ENCODE measurements at regions not wholly inside any gene's neighbourhood (a gene's known extent, or its start where the extent isn't known, plus 50 kb on each side); places are given as distances from the start of the nearest gene placed in this dataset.

DNA sequence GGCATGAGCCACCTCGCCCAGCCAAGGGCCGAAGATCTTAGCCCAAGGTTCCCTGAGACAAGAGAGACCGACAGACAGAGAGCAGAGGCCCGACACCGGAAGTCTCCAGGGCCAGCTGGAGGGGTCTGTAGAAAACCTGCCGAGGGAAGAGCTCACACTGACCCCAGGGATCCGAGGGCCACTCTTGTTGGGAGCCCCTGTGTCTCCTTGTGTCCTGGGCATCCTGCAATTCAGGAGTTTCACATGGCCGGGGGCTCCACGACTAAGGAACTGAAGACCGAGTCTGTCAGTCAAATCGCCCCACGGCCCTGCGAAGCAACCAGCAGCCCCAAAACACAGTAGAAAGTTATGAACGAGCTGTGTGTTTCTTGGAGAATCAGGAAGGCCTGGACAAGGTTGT is 1482.0 kb downstream of the BRD1 start:
- TF ChIP-seq, protein P1, sequence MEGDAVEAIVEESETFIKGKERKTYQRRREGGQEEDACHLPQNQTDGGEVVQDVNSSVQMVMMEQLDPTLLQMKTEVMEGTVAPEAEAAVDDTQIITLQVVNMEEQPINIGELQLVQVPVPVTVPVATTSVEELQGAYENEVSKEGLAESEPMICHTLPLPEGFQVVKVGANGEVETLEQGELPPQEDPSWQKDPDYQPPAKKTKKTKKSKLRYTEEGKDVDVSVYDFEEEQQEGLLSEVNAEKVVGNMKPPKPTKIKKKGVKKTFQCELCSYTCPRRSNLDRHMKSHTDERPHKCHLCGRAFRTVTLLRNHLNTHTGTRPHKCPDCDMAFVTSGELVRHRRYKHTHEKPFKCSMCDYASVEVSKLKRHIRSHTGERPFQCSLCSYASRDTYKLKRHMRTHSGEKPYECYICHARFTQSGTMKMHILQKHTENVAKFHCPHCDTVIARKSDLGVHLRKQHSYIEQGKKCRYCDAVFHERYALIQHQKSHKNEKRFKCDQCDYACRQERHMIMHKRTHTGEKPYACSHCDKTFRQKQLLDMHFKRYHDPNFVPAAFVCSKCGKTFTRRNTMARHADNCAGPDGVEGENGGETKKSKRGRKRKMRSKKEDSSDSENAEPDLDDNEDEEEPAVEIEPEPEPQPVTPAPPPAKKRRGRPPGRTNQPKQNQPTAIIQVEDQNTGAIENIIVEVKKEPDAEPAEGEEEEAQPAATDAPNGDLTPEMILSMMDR (IDR thresholded peaks at IDR 0.05) = no peak
- no peak for TF ChIP-seq EP300 (IDR thresholded peaks at IDR 0.05)
